T-cell (primary cell): ENCODE measurements at regions not wholly inside any gene's neighbourhood (a gene's known extent, or its start where the extent isn't known, plus 50 kb on each side); places are given as distances from the start of the nearest gene placed in this dataset.

Source experiments
- ATAC-seq, 4 experiments: fragments of 200-7000 bp in 3 of 4; fragments of 150-1000 bp in 1 of 4; cut with Tn5 transposase; replicated peaks in 1 of 4; 1 replicate in 3 of 4; 2 replicates in 1 of 4; pipeline ENCODE4 v1.10.0; 2021; ENCODE audit warnings: moderate library complexity in 3 of 4, mild to moderate bottlenecking in 2 of 4, moderate number of reproducible peaks in 1 of 4
- CTCF ChIA-PET, 2 donors: fragments of 300-600 bp; sonication (Branson Sonifier 250); formaldehyde crosslinking; loops; one replicate each; lab custom pipeline; 2022; ENCODE audit warnings: antibody characterized with exemption in 2 of 2; lab: Charles Lee
- POLR2A ChIA-PET, 2 donors: fragments of 300-600 bp; sonication (Branson Sonifier 250); formaldehyde crosslinking; loops; one replicate each; lab custom pipeline; 2022; ENCODE audit warnings: antibody characterized with exemption in 2 of 2; lab: Charles Lee
- DNase-seq, 35 experiments: peaks; one replicate each; pipeline versions ENCODE4 v3.0.0 to v3.0.0-alpha.2; 2013 to 2023
- H3K27ac ChIP-seq: one replicate; pipeline ENCODE4 v1.5.1; 2013; ENCODE audit warnings: low read length
- H3K27me3 ChIP-seq, 2 experiments: replicated peaks in 1 of 2; 1 replicate in 1 of 2; 2 replicates in 1 of 2; pipeline versions ENCODE4 v1.6.1 to v1.7.0; 2013; ENCODE audit warnings: low read length in 1 of 2, mixed read lengths in 1 of 2; ENCODE audit not compliant: control insufficient read depth in 2 of 2, insufficient read depth in 2 of 2; ENCODE audit errors: extremely low read depth in 1 of 2
- H3K36me3 ChIP-seq, 2 donors: 1 replicate in 1 of 2; 2 replicates in 1 of 2; pipeline versions ENCODE4 v1.6.1 to v1.7.0; 2013; ENCODE audit warnings: low read length in 1 of 2; ENCODE audit not compliant: control insufficient read depth in 2 of 2, insufficient read depth in 1 of 2; ENCODE audit errors: extremely low read depth in 1 of 2
- H3K4me1 ChIP-seq, 2 experiments: 1 replicate in 1 of 2; 2 replicates in 1 of 2; pipeline versions ENCODE4 v1.6.1 to v1.7.0; 2013; ENCODE audit warnings: low read length in 2 of 2, mixed read lengths in 1 of 2; ENCODE audit not compliant: insufficient read depth in 2 of 2, control insufficient read depth in 1 of 2; ENCODE audit errors: extremely low read depth in 1 of 2
- H3K4me3 ChIP-seq, 2 donors: 1 replicate in 1 of 2; 2 replicates in 1 of 2; pipeline versions ENCODE4 v1.5.1 to v1.7.0; 2013; ENCODE audit warnings: mild to moderate bottlenecking in 2 of 2, low read length in 1 of 2, moderate library complexity in 1 of 2; ENCODE audit not compliant: control insufficient read depth in 1 of 2; ENCODE audit errors: extremely low read depth in 1 of 2
- H3K9me3 ChIP-seq: 2 replicates; pipeline ENCODE4 v1.7.0; 2013
- H3K27ac Mint-ChIP-seq, 2 donors: one replicate each; pipeline ENCODE4 v1.8.0; 2020 to 2021; ENCODE audit warnings: mild to moderate bottlenecking in 2 of 2, mixed read lengths in 2 of 2
- H3K27me3 Mint-ChIP-seq, 2 donors: one replicate each; pipeline ENCODE4 v1.8.0; 2021 to 2022; ENCODE audit warnings: mixed read lengths in 2 of 2
- H3K36me3 Mint-ChIP-seq: one replicate; pipeline ENCODE4 v1.8.0; 2021; ENCODE audit warnings: mixed read lengths
- H3K4me1 Mint-ChIP-seq, 3 donors: one replicate each; pipeline ENCODE4 v1.8.0; 2020 to 2022; ENCODE audit warnings: mixed read lengths in 3 of 3, mild to moderate bottlenecking in 1 of 3
- H3K4me3 Mint-ChIP-seq, 3 donors: one replicate each; pipeline ENCODE4 v1.8.0; 2020 to 2022; ENCODE audit warnings: mild to moderate bottlenecking in 3 of 3, mixed read lengths in 3 of 3, moderate library complexity in 3 of 3
- H3K9me3 Mint-ChIP-seq, 3 donors: one replicate each; pipeline ENCODE4 v1.8.0; 2020 to 2022; ENCODE audit warnings: mixed read lengths in 3 of 3
- WGBS: methylation state at CpG from one replicate; pipeline ENCODE4 v1.1.5; 2013; ENCODE audit warnings: missing lambda C conversion rate; ENCODE audit not compliant: insufficient coverage; 5-methylcytosine and 5-hydroxymethylcytosine counted together

- H3K4me3 ChIP-seq: no peak overlapping the region
- H3K27ac Mint-ChIP-seq: peak overlapping the region in 1 of 2 donors; percentile 55
- no peaks in the 10 kb centered on the region for H3K27me3 ChIP-seq
- peaks cover 19 to 21% of the 10 kb centered on the region in 2 experiments for H3K4me1 ChIP-seq
- H3K9me3 ChIP-seq: no peaks in the 10 kb centered on the region
- H3K9me3 Mint-ChIP-seq: no peaks in the 10 kb centered on the region
- peaks cover 51 to 68% (median 61%) of the 10 kb centered on the region in 3 donors for H3K4me1 Mint-ChIP-seq
- no peaks in the 10 kb centered on the region for H3K36me3 ChIP-seq
- H3K27me3 Mint-ChIP-seq: no peaks in the 10 kb centered on the region
- POLR2A ChIA-PET: interaction anchor here in 1 of 2 donors (0.6 kb wide), 1 partner anchor 20 kb away, joined by 3 read pairs; no protein-coding TSS in a partner anchor
- DNase-seq (peak in 4 of 35 experiments; percentile 7 to 46 (median 21)), ATAC-seq (no peak)
- WGBS: 69% methylated on average over 2 of the region's 7 CpGs
- peak overlapping the region in 2 of 3 donors; percentile 22 to 43 for H3K4me3 Mint-ChIP-seq
- H3K27ac ChIP-seq: peak overlapping the region; percentile 37
- CTCF ChIA-PET: no interaction called here
- peaks cover 14% of the 10 kb centered on the region for H3K36me3 Mint-ChIP-seq
Measured at GRCh38 chr2:144328938-144329337, 191.0 kb downstream of the ZEB2 start.

DNA sequence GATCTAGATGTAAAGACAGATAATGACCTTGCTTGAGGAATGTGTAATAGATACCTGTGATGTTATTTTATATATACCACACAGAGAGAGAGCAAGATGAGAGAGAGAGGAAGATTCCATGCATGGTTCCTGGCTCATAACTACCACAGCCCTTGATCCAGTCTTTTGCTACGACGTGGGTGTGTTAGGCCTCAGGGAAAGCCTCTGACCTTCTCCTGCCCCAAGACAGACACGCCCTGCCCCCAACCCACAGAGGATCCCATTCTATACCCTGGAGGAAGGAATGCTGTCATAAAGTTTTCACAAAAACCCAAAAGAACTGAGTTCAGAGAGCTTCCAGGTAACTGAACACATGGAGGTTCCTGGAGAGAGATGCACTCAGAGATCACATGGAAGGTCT lies 193.1 kb downstream of the ZEB2 start:
- DNase-seq (no peak), ATAC-seq (no peak)
- Histone ChIP-seq H3K27ac (no peak overlapping the region), H3K36me3 (no peaks in the 10 kb centered on the region), H3K9me3 (no peaks in the 10 kb centered on the region), H3K4me1 (peaks cover 16 to 19% of the 10 kb centered on the region in 2 experiments), H3K4me3 (no peak overlapping the region), H3K27me3 (no peaks in the 10 kb centered on the region)
- no CpG with 5 or more reads among the region's 3 CpGs for WGBS
- no peak overlapping the region for H3K27ac Mint-ChIP-seq
- ChIA-PET POLR2A (interaction anchor here in 1 of 2 donors (0.5 kb wide), 1 partner anchor 65 kb away, joined by 3 read pairs; no protein-coding TSS in a partner anchor), CTCF (no interaction called here)
- no peaks in the 10 kb centered on the region for H3K27me3 Mint-ChIP-seq
- peaks cover 14% of the 10 kb centered on the region for H3K36me3 Mint-ChIP-seq
- H3K9me3 Mint-ChIP-seq: no peaks in the 10 kb centered on the region
- no peak overlapping the region for H3K4me3 Mint-ChIP-seq
- H3K4me1 Mint-ChIP-seq: peaks cover 45 to 67% (median 63%) of the 10 kb centered on the region in 3 donors

- no peaks in the 10 kb centered on the region for H3K27me3 Mint-ChIP-seq
- H3K4me1 Mint-ChIP-seq: peaks cover 45 to 70% (median 66%) of the 10 kb centered on the region in 3 donors
- Histone ChIP-seq H3K4me1 (peaks cover 15 to 21% of the 10 kb centered on the region in 2 experiments), H3K9me3 (no peaks in the 10 kb centered on the region), H3K4me3 (no peak overlapping the region), H3K36me3 (no peaks in the 10 kb centered on the region), H3K27me3 (no peaks in the 10 kb centered on the region), H3K27ac (peak overlapping the region; percentile 74)
- peak in 31 of 35 experiments; percentile 5 to 79 (median 40) for DNase-seq
- H3K36me3 Mint-ChIP-seq: peaks cover 14% of the 10 kb centered on the region
- H3K4me3 Mint-ChIP-seq: peak overlapping the region; percentile 10 to 55 (median 32)
- H3K9me3 Mint-ChIP-seq: no peaks in the 10 kb centered on the region
- peak; percentile 62 to 89 (median 68) for ATAC-seq
- peak overlapping the region; percentile 76 to 83 for H3K27ac Mint-ChIP-seq
- no CpG with 5 or more reads among the region's 3 CpGs for WGBS
- ChIA-PET POLR2A (interaction anchor here (0.5 to 0.8 kb wide), 2 partner anchors 29 to 46 kb away, joined by 3 read pairs; no protein-coding TSS in a partner anchor), CTCF (no interaction called here)
Measured at GRCh38 chr2:144325086-144325485, 194.8 kb downstream of the ZEB2 start.

- H3K9me3 Mint-ChIP-seq: no peaks in the 10 kb centered on the region
- H3K4me3 Mint-ChIP-seq: peak overlapping the region; percentile 9 to 55 (median 32)
- Histone ChIP-seq H3K9me3 (no peaks in the 10 kb centered on the region), H3K36me3 (no peaks in the 10 kb centered on the region), H3K4me3 (no peak overlapping the region), H3K4me1 (peaks cover 15 to 18% of the 10 kb centered on the region in 2 experiments), H3K27ac (peak overlapping the region; percentile 74), H3K27me3 (no peaks in the 10 kb centered on the region)
- H3K27me3 Mint-ChIP-seq: no peaks in the 10 kb centered on the region
- peaks cover 45 to 64% (median 63%) of the 10 kb centered on the region in 3 donors for H3K4me1 Mint-ChIP-seq
- ATAC-seq (peak in 1 of 4 experiments; percentile 43), DNase-seq (peak in 2 of 35 experiments; percentile 8 to 47)
- ChIA-PET POLR2A (interaction anchor here in 1 of 2 donors (0.8 kb wide), 1 partner anchor 28 kb away, joined by 3 read pairs; no protein-coding TSS in a partner anchor), CTCF (no interaction called here)
- WGBS: 57% methylated on average over 4 of the region's 4 CpGs
- H3K27ac Mint-ChIP-seq: peak overlapping the region; percentile 76 to 83
- peaks cover 14% of the 10 kb centered on the region for H3K36me3 Mint-ChIP-seq
Measured at GRCh38 chr2:144324446-144325045, 195.4 kb downstream of the ZEB2 start.

- H3K36me3 Mint-ChIP-seq: peaks cover 14% of the 10 kb centered on the region
- H3K9me3 Mint-ChIP-seq: no peaks in the 10 kb centered on the region
- ATAC-seq: no peak
- POLR2A ChIA-PET: no interaction called here
- no peaks in the 10 kb centered on the region for H3K27me3 ChIP-seq
- H3K27ac ChIP-seq: peak overlapping the region; percentile 74
- H3K4me1 Mint-ChIP-seq: peaks cover 45 to 62% (median 62%) of the 10 kb centered on the region in 3 donors
- peak overlapping the region; percentile 76 to 83 for H3K27ac Mint-ChIP-seq
- H3K4me1 ChIP-seq: peaks cover 15 to 17% of the 10 kb centered on the region in 2 experiments
- H3K4me3 ChIP-seq: no peak overlapping the region
- WGBS: no CpG with 5 or more reads among the region's 2 CpGs
- no peak for DNase-seq
- H3K36me3 ChIP-seq: no peaks in the 10 kb centered on the region
- no peaks in the 10 kb centered on the region for H3K27me3 Mint-ChIP-seq
- CTCF ChIA-PET: no interaction called here
- peak overlapping the region in 2 of 3 donors; percentile 32 to 55 for H3K4me3 Mint-ChIP-seq
- no peaks in the 10 kb centered on the region for H3K9me3 ChIP-seq
Measured at GRCh38 chr2:144323946-144324345, 196.0 kb downstream of the ZEB2 start.

- Histone ChIP-seq H3K4me1 (peaks cover 14 to 15% of the 10 kb centered on the region in 2 experiments), H3K36me3 (no peaks in the 10 kb centered on the region), H3K27ac (no peak overlapping the region), H3K27me3 (no peaks in the 10 kb centered on the region), H3K9me3 (no peaks in the 10 kb centered on the region), H3K4me3 (no peak overlapping the region)
- no peak overlapping the region for H3K4me3 Mint-ChIP-seq
- no peak overlapping the region for H3K27ac Mint-ChIP-seq
- no CpG with 5 or more reads among the region's 2 CpGs for WGBS
- CTCF ChIA-PET: interaction anchor here in 1 of 2 donors (0.8 to 1.4 kb wide), 2 partner anchors 11 to 199 kb away, joined by 3 to 4 read pairs; no protein-coding TSS in a partner anchor
- POLR2A ChIA-PET: interaction anchor here (0.6 to 1.4 kb wide), 3 partner anchors 12 to 568 kb away, joined by 3 to 5 read pairs (median 4); no protein-coding TSS in a partner anchor
- ATAC-seq (no peak), DNase-seq (no peak)
- no peaks in the 10 kb centered on the region for H3K27me3 Mint-ChIP-seq
- H3K9me3 Mint-ChIP-seq: no peaks in the 10 kb centered on the region
- peaks cover 47 to 54% (median 53%) of the 10 kb centered on the region in 3 donors for H3K4me1 Mint-ChIP-seq
- H3K36me3 Mint-ChIP-seq: peaks cover 7% of the 10 kb centered on the region
Measured at GRCh38 chr2:144322379-144322778, 197.5 kb downstream of the ZEB2 start.
